HepG2 (cell line): ENCODE measurements at regions not wholly inside any gene's neighbourhood (a gene's known extent, or its start where the extent isn't known, plus 50 kb on each side); places are given as distances from the start of the nearest gene placed in this dataset.

Experiments used
- ATAC-seq: fragments of 200-7000 bp; cut with Tn5 transposase; 3 replicates; pipeline ENCODE4 v1.9.1; 2020; ENCODE audit warnings: mild to moderate bottlenecking, moderate library complexity
- BruUV-seq: library from RNA; stranded (reverse); fragments of 400-500 nt; replicated peaks from 2 replicates; lab custom pipeline; 2021; lab: Mats Ljungman, UMichigan
- CTCF ChIA-PET: fragments of 300-600 bp; formaldehyde crosslinking; extraction: SDS; loops from one replicate; lab custom pipeline; 2021; ENCODE audit warnings: low total read pairs, inconsistent platforms, low intra/inter-chr PET ratio; lab: Yijun Ruan, JAX
- POLR2A ChIA-PET: fragments of 350-600 bp; sonication (Branson Sonifier 250); formaldehyde crosslinking; loops from one replicate; lab custom pipeline; 2020; ENCODE audit warnings: antibody characterized with exemption, inconsistent platforms; lab: Yijun Ruan, JAX
- DNase-seq: peaks from one replicate; pipeline ENCODE4 v3.0.0-alpha.2; 2015; ENCODE audit warnings: low spot score
- FAIRE-seq: peaks from 3 replicates; lab custom pipeline; 2011; peaks lifted over from hg19 to GRCh38; lab: Jason Lieb, UNC
- H2AFZ ChIP-seq: one replicate; pipeline ENCODE4 v1.6.1; 2011; ENCODE audit warnings: low read length, inconsistent platforms
- H3K27ac ChIP-seq: fragments of 300-600 bp; 3 replicates; pipeline ENCODE4 v1.8.0; 2011; ENCODE audit warnings: mixed run types, mild to moderate bottlenecking, mixed read lengths, low read length, inconsistent platforms; ENCODE audit not compliant: insufficient read depth; ENCODE audit errors: extremely low read length
- H3K27me3 ChIP-seq, 2 experiments: fragments of 200-600 bp in 1 of 2; 2 replicates in 1 of 2; 3 replicates in 1 of 2; pipeline versions ENCODE4 v1.6.0 to v1.8.0; 2011; ENCODE audit warnings: low read length in 2 of 2, mild to moderate bottlenecking in 2 of 2, moderate library complexity in 2 of 2, inconsistent platforms in 1 of 2; ENCODE audit not compliant: insufficient read depth in 2 of 2, control insufficient read depth in 1 of 2
- H3K36me3 ChIP-seq, 2 experiments: fragments of 200-600 bp in 1 of 2; replicated peaks in 1 of 2; 2 replicates in 1 of 2; 3 replicates in 1 of 2; pipeline versions ENCODE4 v1.5.1 to v1.8.0; 2011; ENCODE audit warnings: low read length in 2 of 2, inconsistent platforms in 1 of 2; ENCODE audit not compliant: insufficient read depth in 2 of 2, control insufficient read depth in 1 of 2
- H3K4me1 ChIP-seq: 2 replicates; pipeline ENCODE4 v1.5.1; 2012; ENCODE audit warnings: low read length, inconsistent platforms; ENCODE audit not compliant: insufficient read depth
- H3K4me2 ChIP-seq: 2 replicates; pipeline ENCODE4 v1.6.0; 2011; ENCODE audit warnings: low read depth, low read length, inconsistent platforms
- H3K4me3 ChIP-seq, 3 experiments: fragments of 200-600 bp in 1 of 3; sonication (generic), shearing (Covaris generic) in 1 of 3; replicated peaks in 1 of 3; 2 replicates each; pipeline ENCODE4 v1.5.1; 2011 to 2016; ENCODE audit warnings: low read length in 3 of 3, inconsistent platforms in 2 of 3, low read depth in 2 of 3, mild to moderate bottlenecking in 2 of 3, control low read depth in 1 of 3, mixed read lengths in 1 of 3; ENCODE audit not compliant: insufficient read depth in 1 of 3
- H3K79me2 ChIP-seq: one replicate; pipeline ENCODE4 v1.6.1; 2011; ENCODE audit warnings: low read length, inconsistent platforms; ENCODE audit not compliant: insufficient read depth
- H3K9ac ChIP-seq: 2 replicates; pipeline ENCODE4 v1.6.0; 2011; ENCODE audit warnings: mild to moderate bottlenecking, low read depth, low read length, inconsistent platforms; ENCODE audit not compliant: insufficient read depth
- H3K9me3 ChIP-seq: 2 replicates; pipeline ENCODE4 v1.5.1; 2012; ENCODE audit warnings: mild to moderate bottlenecking, low read length
- H4K20me1 ChIP-seq: 2 replicates; pipeline ENCODE4 v1.6.0; 2011; ENCODE audit warnings: inconsistent platforms, mild to moderate bottlenecking, low read length, moderate library complexity; ENCODE audit not compliant: insufficient read depth
- BHLHE40 ChIP-seq: IDR thresholded peaks from 2 replicates; pipeline ENCODE4 v1.6.1; 2011; ENCODE audit warnings: low read length, improper control_type of control experiment
- GABPA ChIP-seq, 2 experiments: IDR thresholded peaks; 2 replicates each; pipeline ENCODE4 v1.6.1; 2011 to 2016; ENCODE audit warnings: low read depth in 2 of 2, low read length in 1 of 2, missing biosample characterization in 1 of 2, missing genetic modification characterization in 1 of 2
- HNF4G ChIP-seq, 2 experiments: sonication (generic) in 1 of 2; formaldehyde crosslinking in 1 of 2; IDR thresholded peaks; 2 replicates each; pipeline versions ENCODE4 v1.4.0 to v1.6.1; 2011 to 2020; ENCODE audit warnings: borderline replicate concordance in 2 of 2, low read depth in 2 of 2, mild to moderate bottlenecking in 2 of 2, low read length in 1 of 2, missing genetic modification reagents in 1 of 2, moderate library complexity in 1 of 2
- HNRNPK ChIP-seq: fragments of 200-400 bp; formaldehyde crosslinking; IDR thresholded peaks from 2 replicates; pipeline ENCODE4 v1.6.1; 2018; ENCODE audit warnings: low read length, low read depth, moderate library complexity, mild to moderate bottlenecking; ENCODE audit not compliant: poor library complexity, severe bottlenecking
- KDM3A ChIP-seq: IDR thresholded peaks from 2 replicates; pipeline ENCODE4 v1.6.1; 2018; ENCODE audit warnings: low read depth, missing compliant biosample characterization
- KMT2B ChIP-seq: IDR thresholded peaks from 2 replicates; pipeline ENCODE4 v1.6.1; 2016; ENCODE audit warnings: missing genetic modification reagents, missing compliant biosample characterization
- NR1H2 ChIP-seq: sonication (generic); formaldehyde crosslinking; IDR thresholded peaks from 2 replicates; pipeline ENCODE4 v1.8.1; 2022; ENCODE audit warnings: low read depth, missing genetic modification reagents, borderline replicate concordance
- PAF1 ChIP-seq: IDR thresholded peaks from 2 replicates; pipeline ENCODE4 v1.6.1; 2016; ENCODE audit warnings: missing genetic modification reagents, missing compliant biosample characterization
- RBM39 ChIP-seq: fragments of 200-400 bp; formaldehyde crosslinking; IDR thresholded peaks from one replicate; pipeline ENCODE4 v1.6.1; 2018; ENCODE audit warnings: antibody characterized with exemption, mild to moderate bottlenecking, low read depth, low read length; ENCODE audit not compliant: poor library complexity, severe bottlenecking
- SPEN ChIP-seq: sonication (generic); formaldehyde crosslinking; IDR thresholded peaks from 2 replicates; pipeline ENCODE4 v1.5.1; 2020; ENCODE audit warnings: low read depth, mild to moderate bottlenecking, missing genetic modification reagents
- SRSF1 ChIP-seq: fragments of 200-400 bp; formaldehyde crosslinking; optimal IDR thresholded peaks from 2 replicates; pipeline ENCODE3; 2017; ENCODE audit warnings: mild to moderate bottlenecking, low read depth, low read length, moderate library complexity
- TCF7L2 ChIP-seq: IDR thresholded peaks from 2 replicates; pipeline ENCODE4 v1.6.1; 2011; ENCODE audit warnings: mild to moderate bottlenecking, low read depth, low read length, moderate library complexity
- ZNF331 ChIP-seq: sonication (generic); formaldehyde crosslinking; IDR thresholded peaks from 2 replicates; pipeline ENCODE4 v1.4.0; 2020; ENCODE audit warnings: missing genetic modification reagents
- ZNF33A ChIP-seq: sonication (generic); formaldehyde crosslinking; IDR thresholded peaks from 2 replicates; pipeline ENCODE4 v1.5.1; 2020; ENCODE audit warnings: missing genetic modification reagents, mild to moderate bottlenecking, moderate library complexity, borderline replicate concordance
- ZNF841 ChIP-seq: sonication (generic); formaldehyde crosslinking; IDR thresholded peaks from 2 replicates; pipeline ENCODE4 v1.8.1; 2023; ENCODE audit warnings: missing genetic modification reagents, borderline replicate concordance
- ZSCAN20 ChIP-seq: sonication (generic); formaldehyde crosslinking; IDR thresholded peaks from 2 replicates; pipeline ENCODE4 v1.4.0; 2020; ENCODE audit warnings: missing genetic modification reagents, mild to moderate bottlenecking, borderline replicate concordance
- WGBS: methylation state at CpG from one replicate; pipeline ENCODE4 v1.1.6; 2017; ENCODE audit warnings: low lambda C conversion rate; 5-methylcytosine and 5-hydroxymethylcytosine counted together
- in situ Hi-C: cut with HindIII; loops from 2 replicates; pipeline ENCODE4 v1.10.0; 2017; ENCODE audit warnings: low pct_unique_long_range_greater_than_20kb; ENCODE audit not compliant: extremely low pct_ligation_motif_present
- intact Hi-C: fragments of 100-400 bp; cut with micrococcal nuclease; formaldehyde crosslinking; loops from one replicate; pipeline ENCODE4 v1.10.0; 2022; ENCODE audit not compliant: unreplicated experiment
- TF ChIP-seq, protein P1 (sequence below): IDR thresholded peaks from 2 replicates; pipeline ENCODE4 v1.6.1; 2016; ENCODE audit warnings: control low read depth
- TF ChIP-seq, protein P2 (sequence below): sonication (generic); formaldehyde crosslinking; IDR thresholded peaks from 2 replicates; pipeline ENCODE4 v1.5.1; 2020; ENCODE audit warnings: missing genetic modification reagents, mild to moderate bottlenecking, borderline replicate concordance
- TF ChIP-seq, protein P3 (sequence below): IDR thresholded peaks from 2 replicates; pipeline ENCODE4 v1.6.1; 2016; ENCODE audit warnings: low read depth

DNA sequence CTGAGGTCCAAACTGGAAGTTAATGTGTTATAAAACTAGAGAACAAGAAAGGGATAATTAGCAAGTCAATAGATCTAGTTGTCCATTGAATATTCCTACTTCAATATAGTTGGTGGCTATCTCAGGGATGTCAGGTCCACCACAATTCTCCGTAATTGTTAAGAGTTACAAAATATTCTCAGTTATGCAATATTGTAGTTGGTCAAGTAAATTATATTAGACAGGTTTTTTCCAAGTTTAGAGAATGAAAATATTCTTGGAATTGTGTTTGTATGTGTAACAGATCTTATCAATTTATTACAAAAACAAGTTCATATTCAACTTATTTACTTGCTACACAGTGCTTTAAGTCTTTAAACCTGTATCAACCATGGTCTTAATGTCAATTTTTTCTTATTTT, 547.4 kb downstream of the SPRY1 start (continued):
- TF ChIP-seq ZNF841 (CRISPR knock-in tag) (no peak), KDM3A (CRISPR knock-in tag) (no peak), KMT2B (CRISPR knock-in tag) (no peak), BHLHE40 (no peak)

DNA sequence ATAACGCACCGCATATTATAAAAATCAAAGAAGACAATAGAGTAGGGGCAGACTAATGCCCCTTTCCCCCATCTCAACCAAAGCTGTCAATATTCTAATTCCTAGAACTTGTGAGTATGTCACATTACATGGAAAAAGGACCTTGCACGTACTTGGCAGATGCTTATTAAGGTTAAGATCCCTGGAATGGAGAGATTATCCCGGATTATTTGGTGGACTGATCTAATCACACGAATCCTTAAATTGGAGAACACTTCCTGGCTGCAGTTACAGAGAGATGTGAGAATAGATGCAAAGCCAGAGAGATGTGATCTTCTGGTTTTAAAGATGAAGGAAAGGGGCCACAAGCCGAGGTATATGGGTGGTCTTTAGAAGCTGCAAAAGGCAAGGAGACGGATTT, 548.7 kb downstream of the SPRY1 start:
- ChIA-PET POLR2A (no interaction called here), CTCF (no interaction called here)
- intact Hi-C loops (no loop called here), in situ Hi-C loops (no loop called here)
- Histone ChIP-seq H3K79me2 (no peaks in the 10 kb centered on the region), H3K36me3 (no peaks in the 10 kb centered on the region), H3K4me2 (no peak overlapping the region), H3K4me1 (no peaks in the 10 kb centered on the region), H2AFZ (no peak overlapping the region), H3K9ac (no peak overlapping the region), H3K27ac (no peak overlapping the region), H4K20me1 (no peaks in the 10 kb centered on the region), H3K9me3 (0 out of 2 replicates have a peak, but pooled peaks cover 6% of the 10 kb centered on the region), H3K4me3 (no peak overlapping the region), H3K27me3 (no peaks in the 10 kb centered on the region)
- BruUV-seq, result no TSS peak
- WGBS, result 33% methylated on average over 7 of the region's 7 CpGs
- FAIRE-seq, result no peak
- no peak for ATAC-seq
- DNase-seq, result no peak
- no peak for TF ChIP-seq PAF1 (CRISPR knock-in tag)
- TF ChIP-seq ZNF33A (CRISPR knock-in tag), result no peak
- no peak for TF ChIP-seq RBM39
- TF ChIP-seq SPEN (CRISPR knock-in tag), result no peak
- TF ChIP-seq NR1H2 (CRISPR knock-in tag), result no peak
- TF ChIP-seq, protein P1, sequence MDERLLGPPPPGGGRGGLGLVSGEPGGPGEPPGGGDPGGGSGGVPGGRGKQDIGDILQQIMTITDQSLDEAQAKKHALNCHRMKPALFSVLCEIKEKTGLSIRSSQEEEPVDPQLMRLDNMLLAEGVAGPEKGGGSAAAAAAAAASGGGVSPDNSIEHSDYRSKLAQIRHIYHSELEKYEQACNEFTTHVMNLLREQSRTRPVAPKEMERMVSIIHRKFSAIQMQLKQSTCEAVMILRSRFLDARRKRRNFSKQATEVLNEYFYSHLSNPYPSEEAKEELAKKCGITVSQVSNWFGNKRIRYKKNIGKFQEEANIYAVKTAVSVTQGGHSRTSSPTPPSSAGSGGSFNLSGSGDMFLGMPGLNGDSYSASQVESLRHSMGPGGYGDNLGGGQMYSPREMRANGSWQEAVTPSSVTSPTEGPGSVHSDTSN (CRISPR knock-in tag), result no peak
- TF ChIP-seq ZNF331 (CRISPR knock-in tag), result no peak
- no peak for TF ChIP-seq SRSF1
- TF ChIP-seq TCF7L2, result no peak
- TF ChIP-seq HNRNPK, result no peak
- no peak for TF ChIP-seq HNF4G (IDR thresholded peaks at IDR 0.05; ENCODE audit: borderline replicate concordance, low read depth, low read length)
- TF ChIP-seq HNF4G (CRISPR knock-in tag; IDR thresholded peaks at IDR 0.05; ENCODE audit: borderline replicate concordance, low read depth), result no peak
- TF ChIP-seq ZSCAN20 (CRISPR knock-in tag), result no peak
- TF ChIP-seq, protein P2, sequence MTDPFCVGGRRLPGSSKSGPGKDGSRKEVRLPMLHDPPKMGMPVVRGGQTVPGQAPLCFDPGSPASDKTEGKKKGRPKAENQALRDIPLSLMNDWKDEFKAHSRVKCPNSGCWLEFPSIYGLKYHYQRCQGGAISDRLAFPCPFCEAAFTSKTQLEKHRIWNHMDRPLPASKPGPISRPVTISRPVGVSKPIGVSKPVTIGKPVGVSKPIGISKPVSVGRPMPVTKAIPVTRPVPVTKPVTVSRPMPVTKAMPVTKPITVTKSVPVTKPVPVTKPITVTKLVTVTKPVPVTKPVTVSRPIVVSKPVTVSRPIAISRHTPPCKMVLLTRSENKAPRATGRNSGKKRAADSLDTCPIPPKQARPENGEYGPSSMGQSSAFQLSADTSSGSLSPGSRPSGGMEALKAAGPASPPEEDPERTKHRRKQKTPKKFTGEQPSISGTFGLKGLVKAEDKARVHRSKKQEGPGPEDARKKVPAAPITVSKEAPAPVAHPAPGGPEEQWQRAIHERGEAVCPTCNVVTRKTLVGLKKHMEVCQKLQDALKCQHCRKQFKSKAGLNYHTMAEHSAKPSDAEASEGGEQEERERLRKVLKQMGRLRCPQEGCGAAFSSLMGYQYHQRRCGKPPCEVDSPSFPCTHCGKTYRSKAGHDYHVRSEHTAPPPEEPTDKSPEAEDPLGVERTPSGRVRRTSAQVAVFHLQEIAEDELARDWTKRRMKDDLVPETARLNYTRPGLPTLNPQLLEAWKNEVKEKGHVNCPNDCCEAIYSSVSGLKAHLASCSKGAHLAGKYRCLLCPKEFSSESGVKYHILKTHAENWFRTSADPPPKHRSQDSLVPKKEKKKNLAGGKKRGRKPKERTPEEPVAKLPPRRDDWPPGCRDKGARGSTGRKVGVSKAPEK (CRISPR knock-in tag), result no peak
- no peak for TF ChIP-seq GABPA (IDR thresholded peaks at IDR 0.05; ENCODE audit: low read depth, low read length)
- no peak for TF ChIP-seq GABPA (CRISPR knock-in tag; IDR thresholded peaks at IDR 0.05; ENCODE audit: low read depth)
- TF ChIP-seq, protein P3, sequence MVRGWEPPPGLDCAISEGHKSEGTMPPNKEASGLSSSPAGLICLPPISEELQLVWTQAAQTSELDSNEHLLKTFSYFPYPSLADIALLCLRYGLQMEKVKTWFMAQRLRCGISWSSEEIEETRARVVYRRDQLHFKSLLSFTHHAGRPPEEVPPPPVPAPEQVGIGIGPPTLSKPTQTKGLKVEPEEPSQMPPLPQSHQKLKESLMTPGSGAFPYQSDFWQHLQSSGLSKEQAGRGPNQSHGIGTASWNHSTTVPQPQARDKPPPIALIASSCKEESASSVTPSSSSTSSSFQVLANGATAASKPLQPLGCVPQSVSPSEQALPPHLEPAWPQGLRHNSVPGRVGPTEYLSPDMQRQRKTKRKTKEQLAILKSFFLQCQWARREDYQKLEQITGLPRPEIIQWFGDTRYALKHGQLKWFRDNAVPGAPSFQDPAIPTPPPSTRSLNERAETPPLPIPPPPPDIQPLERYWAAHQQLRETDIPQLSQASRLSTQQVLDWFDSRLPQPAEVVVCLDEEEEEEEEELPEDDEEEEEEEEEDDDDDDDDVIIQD, result no peak
